Fibroblast of skin of left biceps (primary cell): ENCODE measurements at regions not wholly inside any gene's neighbourhood (a gene's known extent, or its start where the extent isn't known, plus 50 kb on each side); places are given as distances from the start of the nearest gene placed in this dataset.

ENCODE experiments used
- DNase-seq, 2 experiments: peaks; one replicate each; pipeline ENCODE4 v3.0.0-alpha.2; 2013; ENCODE audit warnings: low read depth in 2 of 2

DNA sequence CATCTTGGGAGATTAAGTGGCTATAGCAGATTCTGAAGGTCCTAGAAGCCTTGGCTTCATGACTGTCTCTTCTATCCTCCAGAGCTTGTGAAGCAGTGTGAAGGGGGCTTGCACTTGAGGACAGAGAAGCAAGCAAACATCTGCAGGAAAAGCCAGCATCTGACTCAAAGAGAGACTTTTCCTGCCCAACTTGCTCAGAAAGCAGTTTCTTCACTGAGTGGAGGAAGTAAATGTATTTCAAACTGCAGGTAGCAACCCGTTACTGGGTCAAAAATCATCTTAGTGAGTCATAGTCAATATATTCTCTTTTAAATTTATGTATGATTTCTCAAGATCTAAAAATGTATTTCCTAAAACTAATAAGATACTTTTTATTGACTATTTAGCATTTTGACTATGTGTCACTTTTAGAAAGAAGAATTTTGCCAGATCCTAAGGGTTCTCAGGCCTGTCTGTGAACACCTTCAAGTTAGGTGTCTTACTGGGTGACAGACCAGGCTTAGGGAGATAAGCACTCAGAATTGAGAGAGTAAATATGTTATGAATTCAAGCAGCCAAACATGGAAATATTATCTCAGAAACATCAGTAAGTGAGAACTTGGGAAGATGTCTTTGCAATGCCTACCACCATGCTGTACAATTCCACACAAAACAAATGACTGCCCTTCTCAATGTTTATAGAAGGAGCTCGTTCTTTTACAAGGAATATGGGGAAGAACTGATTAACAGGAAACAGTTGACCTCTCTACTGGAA, 72.6 kb upstream of the DMAC1 start:
- no peak for DNase-seq

DNA sequence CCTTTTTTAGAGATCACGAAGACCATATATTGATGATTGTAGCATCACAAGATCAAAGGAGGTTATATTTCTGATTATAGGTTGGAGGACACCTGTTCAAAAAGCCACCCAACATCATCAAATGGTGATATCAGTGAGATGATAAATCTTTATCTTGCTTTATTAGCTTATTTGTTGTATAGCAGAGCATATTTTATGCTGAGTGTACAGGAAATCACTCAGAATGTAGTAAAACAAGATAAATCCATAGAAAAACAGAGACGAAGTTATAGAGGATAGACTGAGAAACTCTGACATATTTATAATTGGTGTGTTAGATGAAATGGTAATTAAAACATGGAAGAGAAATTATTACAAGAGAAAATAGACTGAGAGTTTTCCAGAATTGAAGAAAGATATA, 69.8 kb upstream of the DMAC1 start:
- no peak for DNase-seq

- no peak for DNase-seq
Measured at GRCh38 chr9:7862170-7862569, 62.6 kb upstream of the DMAC1 start.

- no peak for DNase-seq
Measured at GRCh38 chr9:7861086-7861485, 61.5 kb upstream of the DMAC1 start.

GRCh38 chr9:7860335-7860709, 60.7 kb upstream of the DMAC1 start:
- DNase-seq, result no peak

- DNase-seq, result no peak
Measured at GRCh38 chr9:7859701-7860334, 60.2 kb upstream of the DMAC1 start.

DNA sequence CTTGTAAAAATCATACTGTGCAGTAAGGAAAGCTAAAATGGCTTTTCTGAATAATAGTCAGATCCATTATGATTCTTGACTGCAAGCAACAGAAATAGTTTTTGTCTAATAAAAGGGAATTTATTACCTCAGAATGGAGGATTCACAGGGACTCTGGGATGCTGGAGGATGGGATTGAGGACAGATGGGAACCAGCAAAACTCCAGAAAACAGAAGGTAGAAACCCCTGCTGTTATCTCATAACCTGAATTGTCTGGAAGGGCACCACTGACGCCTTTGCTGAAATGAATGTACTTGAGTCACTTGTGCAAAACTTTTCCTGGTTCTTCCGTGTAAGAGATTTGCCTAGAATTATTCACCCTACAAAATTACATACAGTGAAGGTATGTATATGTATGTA, 58.6 kb upstream of the DMAC1 start:
- DNase-seq, result no peak

GRCh38 chr9:7854763-7855162, 55.2 kb upstream of the DMAC1 start:
- no peak for DNase-seq
